Superior temporal gyrus (tissue), 1 donor: ENCODE measurements at regions not wholly inside any gene's neighbourhood (a gene's known extent, or its start where the extent isn't known, plus 50 kb on each side); places are given as distances from the start of the nearest gene placed in this dataset.
A peak's percentile ranks its signal among the peaks of the same experiment; 100 is the strongest.

Experiments used
- DNase-seq: peaks from one replicate; pipeline ENCODE4 v3.0.0-alpha.2; 2016; ENCODE audit errors: extremely low spot score

- no peak for DNase-seq
Observed at GRCh38 chr7:118696879-118697278, 472.4 kb downstream of the ANKRD7 start.

- no peak for DNase-seq
Observed at GRCh38 chr7:118699222-118699621, 474.7 kb downstream of the ANKRD7 start.

DNA sequence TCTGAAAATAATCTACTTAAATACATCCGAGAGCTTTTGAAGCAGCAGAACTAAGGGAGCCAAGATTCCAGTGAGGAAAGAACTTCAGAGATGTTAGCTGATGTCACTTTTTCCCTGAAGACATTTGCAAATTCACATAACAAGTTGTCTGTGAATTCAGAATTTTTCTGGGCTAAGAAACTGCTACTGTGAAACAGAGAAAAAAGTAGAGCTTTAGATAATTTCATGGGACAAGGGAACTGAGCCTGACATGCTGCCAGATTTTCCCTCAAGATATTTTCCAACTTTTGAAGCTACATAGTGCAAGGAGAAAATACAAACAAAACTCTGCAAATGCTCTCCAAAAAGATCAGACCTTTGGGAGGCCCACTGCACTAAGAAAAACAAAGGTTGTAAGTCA is 484.2 kb downstream of the ANKRD7 start:
- DNase-seq = no peak

- DNase-seq = no peak
Observed at GRCh38 chr7:118711688-118712087, 487.2 kb downstream of the ANKRD7 start.

DNA sequence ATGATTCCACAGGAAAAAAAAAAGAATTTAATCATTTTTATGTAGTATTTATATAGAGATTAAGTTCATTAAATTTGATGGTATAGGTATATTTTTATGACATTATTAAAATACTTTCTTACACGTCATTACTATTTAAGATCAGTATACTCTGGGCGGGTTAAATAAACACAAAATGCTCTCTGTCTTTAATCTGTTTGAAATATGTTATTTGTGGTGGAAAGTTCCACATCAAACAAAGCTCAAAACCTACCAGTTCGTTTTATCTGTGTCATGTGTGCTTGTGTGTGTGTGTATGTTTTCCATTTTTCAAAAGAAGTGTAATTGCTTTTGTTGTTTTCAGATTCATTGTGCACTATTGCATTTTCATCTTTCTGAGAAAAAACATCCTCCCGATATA is 488.5 kb downstream of the ANKRD7 start:
- no peak for DNase-seq

- DNase-seq = no peak
Observed at GRCh38 chr7:118720632-118721031, 496.1 kb downstream of the ANKRD7 start.

GRCh38 chr7:118731854-118732253 is 507.4 kb downstream of the ANKRD7 start:
- DNase-seq = no peak

GRCh38 chr7:118734541-118734940 is 510.0 kb downstream of the ANKRD7 start:
- no peak for DNase-seq

DNA sequence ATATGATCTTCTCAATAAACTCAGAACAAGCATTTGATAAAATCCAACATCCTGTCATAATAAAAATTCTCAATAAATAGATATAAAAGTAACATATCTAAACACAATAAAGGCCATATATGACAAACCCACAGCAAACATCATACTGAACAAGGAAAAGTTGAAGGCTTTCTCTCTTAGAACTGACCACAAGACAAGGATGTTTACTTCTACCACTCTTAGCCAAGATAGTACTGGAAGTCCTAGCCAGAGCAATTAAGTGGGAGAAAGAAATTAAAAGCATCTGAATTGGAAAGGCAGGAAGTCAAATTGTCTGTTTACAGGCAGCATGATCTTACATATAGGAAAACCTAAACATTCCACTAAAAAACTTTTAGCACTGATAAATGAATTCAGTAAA is 510.9 kb downstream of the ANKRD7 start:
- DNase-seq = no peak

GRCh38 chr7:118737935-118738334 is 513.4 kb downstream of the ANKRD7 start:
- DNase-seq = no peak

- no peak for DNase-seq
Observed at GRCh38 chr7:118745927-118746326, 521.4 kb downstream of the ANKRD7 start.

- DNase-seq = no peak
Observed at GRCh38 chr7:118747473-118747872, 523.0 kb downstream of the ANKRD7 start.

DNA sequence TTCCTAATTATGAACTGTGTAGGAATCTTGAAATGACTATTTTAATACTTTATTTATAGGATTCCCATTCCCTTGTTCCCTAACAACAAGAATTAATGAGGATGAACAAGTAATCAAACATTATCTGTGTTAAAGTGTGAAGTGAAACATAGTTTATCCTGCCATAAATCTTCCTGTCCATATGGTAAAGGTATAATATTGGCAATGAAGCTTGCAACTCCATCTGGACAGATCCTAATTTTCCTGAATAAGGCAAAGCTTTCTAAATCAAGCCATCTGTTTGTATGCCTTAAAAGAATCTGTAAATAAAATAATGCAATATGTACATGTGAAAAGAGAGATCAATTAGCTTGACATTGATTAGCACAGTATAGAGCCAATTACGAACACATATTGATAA is 529.0 kb downstream of the ANKRD7 start:
- DNase-seq = no peak

GRCh38 chr7:118754608-118755007 is 530.1 kb downstream of the ANKRD7 start:
- DNase-seq = no peak

- DNase-seq = no peak
Observed at GRCh38 chr7:118755067-118755625, 530.6 kb downstream of the ANKRD7 start.

DNA sequence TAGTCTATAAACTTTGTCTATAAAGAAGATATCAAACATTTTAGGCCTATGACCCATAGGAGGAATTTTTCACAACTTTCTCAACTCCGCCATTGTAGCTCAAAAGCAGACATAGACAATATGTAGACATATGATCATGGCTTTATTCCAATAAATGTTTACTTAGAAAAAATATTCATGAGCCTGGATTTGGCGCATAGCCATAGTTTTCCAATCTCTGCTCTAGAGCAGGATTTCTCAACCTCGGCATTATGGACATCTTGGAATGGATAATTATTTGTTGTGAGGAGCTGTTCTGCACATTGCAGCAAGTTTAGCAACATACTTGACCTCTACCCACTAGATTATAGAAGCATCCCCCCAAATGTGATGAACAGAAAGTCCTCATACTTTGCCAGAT is 532.6 kb downstream of the ANKRD7 start:
- no peak for DNase-seq

DNA sequence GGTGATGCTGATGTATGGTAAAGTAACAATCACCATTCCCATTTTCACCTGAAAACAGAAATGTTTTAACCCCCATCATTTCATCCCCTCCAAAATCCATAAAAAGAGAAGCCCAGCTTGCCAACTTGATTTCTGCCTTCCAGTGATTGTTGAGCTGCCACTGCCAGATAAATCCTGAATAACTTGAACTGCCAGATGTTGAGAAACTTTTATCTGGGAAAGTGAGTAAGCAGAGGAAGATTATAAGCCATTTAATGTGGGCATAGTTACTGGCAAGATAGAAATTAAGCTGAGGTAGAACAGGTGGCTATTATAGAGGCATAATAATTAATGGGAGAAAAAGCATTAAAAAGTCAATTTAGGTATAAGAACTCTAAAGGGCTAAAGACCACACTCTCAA is 534.1 kb downstream of the ANKRD7 start:
- DNase-seq = no peak

DNA sequence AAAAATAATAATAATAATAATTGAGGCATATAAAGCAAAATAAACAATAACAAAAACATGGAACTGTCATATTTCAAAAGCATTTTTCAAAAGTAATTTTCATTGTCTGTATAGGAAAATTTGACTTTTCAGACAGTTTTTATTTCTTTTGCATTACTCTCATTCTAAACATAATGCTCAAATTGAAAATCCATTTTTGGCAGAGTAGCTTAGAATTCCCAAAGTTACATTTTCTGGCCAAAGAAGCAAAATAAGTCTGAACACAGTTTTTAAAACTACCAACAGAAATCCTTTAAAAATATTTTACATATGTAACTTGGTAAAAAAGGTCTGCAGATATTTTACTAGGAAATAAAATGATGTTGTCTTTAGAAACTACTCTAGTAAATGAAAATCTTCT is 535.4 kb downstream of the ANKRD7 start:
- no peak for DNase-seq

GRCh38 chr7:118762451-118762850 is 537.9 kb downstream of the ANKRD7 start:
- no peak for DNase-seq

- peak; percentile 22 for DNase-seq
Observed at GRCh38 chr7:118764221-118764620, 539.7 kb downstream of the ANKRD7 start.

GRCh38 chr7:118771672-118772071 is 547.2 kb downstream of the ANKRD7 start:
- no peak for DNase-seq

DNA sequence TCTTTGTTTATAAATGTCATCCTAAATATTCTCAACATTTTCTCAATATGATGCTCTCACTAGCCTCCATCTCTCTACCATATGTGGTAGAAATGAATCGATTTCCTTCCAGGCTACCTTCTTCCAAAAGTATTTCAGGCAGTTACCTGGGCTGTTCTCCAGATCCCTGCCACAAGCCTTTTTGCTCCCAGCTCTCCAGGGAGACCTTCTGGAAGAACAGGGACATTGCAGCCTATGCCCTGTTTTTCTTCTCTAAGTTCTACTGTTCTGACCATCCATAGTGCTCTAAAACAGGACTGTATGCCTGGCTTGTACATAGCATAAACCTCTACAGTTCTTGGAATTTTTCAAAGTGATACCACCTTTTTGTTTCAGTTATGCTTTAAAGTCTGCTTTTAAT is 552.8 kb downstream of the ANKRD7 start:
- no peak for DNase-seq

- no peak for DNase-seq
Observed at GRCh38 chr7:118792682-118793081, 568.2 kb downstream of the ANKRD7 start.

- no peak for DNase-seq
Observed at GRCh38 chr7:118793582-118793981, 569.1 kb downstream of the ANKRD7 start.

- no peak for DNase-seq
Observed at GRCh38 chr7:118794419-118794818, 569.9 kb downstream of the ANKRD7 start.
